GM04504 (cell line): ENCODE measurements at regions not wholly inside any gene's neighbourhood (a gene's known extent, or its start where the extent isn't known, plus 50 kb on each side); places are given as distances from the start of the nearest gene placed in this dataset.

Source experiments
- DNase-seq: peaks from one replicate; pipeline ENCODE4 v3.0.0-alpha.2; 2012; ENCODE audit warnings: low read depth

DNA sequence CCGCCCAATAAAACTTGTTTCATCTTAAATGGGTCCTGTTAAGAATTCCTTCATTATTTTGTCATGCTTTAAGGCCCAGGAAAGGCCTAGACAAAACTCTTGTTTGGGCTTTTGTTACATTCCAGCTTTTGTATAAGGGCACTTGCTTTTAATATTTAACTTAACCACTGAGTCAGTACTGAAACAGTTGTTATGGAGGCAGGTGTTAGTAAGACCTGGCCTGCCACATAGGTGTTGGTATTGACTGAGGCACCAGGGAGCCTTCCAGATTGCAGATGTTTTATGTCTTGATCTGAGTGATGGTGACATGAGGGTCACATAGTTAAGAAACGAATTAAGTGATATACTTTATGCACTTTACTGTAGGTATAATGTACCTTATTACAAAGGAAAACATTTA, 274.9 kb upstream of the TGFBR2 start:
- no peak for DNase-seq

DNA sequence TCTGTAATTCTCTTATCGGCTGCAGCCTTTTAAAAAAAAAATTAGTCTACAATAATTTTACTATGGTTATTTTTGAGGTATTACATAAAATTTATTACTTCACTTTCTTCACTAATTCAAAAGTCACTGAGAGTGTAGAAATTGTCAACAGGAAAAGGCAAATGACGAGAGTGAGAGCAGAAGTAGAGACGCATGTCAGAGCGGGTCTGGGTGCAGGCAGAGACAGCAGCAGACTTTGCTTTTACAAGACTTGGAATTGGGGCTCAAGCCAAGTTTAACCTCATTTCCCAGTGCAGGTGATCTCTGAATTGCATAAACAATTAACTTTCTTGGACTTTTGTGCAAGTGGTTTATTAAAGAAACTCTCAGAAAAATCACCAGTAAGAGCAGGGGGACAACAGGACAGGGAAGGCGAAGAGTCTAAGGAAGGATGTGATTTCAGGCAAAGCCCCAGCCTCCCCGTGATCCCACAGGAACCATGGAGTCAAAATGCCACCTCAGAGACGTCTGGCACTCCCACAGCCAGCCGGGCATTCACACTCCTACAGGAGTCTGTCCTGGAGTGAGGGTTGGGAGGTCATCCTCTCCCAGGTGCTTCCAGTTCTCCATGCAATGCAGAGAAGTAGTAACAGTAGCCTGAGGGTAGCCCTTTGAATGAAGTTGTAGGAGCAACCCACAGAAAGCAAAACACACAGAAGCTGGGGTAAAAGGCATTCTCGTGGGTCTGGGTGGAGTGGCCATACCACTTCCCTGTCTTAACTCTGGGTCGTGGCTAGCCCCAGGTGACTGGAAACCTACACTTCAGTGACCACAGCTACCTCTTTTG, 274.0 kb upstream of the TGFBR2 start:
- no peak for DNase-seq

DNA sequence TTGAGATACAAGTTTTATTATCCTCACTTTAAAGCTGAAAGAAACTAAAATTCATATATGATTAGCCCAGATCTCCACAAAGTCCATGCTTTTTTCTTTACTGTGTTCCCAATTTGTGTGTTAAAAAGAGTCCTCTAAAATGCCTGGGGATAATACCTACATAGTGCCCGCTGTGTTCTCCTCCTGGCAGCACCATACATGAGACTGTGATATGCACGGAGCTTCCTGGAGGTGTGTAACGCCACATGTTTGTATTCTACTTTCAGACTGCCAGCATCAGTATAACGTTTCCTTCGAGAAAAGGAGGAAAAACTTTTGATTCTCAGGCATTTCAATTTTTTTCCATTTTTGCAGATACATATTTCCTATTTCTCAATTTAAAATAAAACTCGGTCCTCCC, 273.3 kb upstream of the TGFBR2 start:
- no peak for DNase-seq

DNA sequence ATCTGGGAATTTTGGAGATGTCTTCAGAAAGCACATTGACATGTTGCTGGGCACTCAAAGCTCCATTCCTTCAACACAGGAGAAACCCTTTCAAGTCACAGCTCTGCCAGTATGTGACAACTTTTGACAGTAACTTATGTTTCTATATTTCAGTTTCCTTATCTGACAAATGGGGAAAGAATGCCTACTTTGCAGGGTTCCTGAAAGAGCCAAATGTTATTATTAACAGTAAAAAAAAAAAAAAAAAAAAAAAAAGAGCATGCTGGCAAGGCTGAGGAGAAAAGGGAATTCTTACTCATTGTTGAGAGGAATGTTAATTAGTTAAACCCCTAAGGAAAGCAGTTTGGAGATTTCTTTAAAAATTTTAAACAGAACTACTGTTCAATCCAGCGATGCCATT, 272.5 kb upstream of the TGFBR2 start:
- no peak for DNase-seq

DNA sequence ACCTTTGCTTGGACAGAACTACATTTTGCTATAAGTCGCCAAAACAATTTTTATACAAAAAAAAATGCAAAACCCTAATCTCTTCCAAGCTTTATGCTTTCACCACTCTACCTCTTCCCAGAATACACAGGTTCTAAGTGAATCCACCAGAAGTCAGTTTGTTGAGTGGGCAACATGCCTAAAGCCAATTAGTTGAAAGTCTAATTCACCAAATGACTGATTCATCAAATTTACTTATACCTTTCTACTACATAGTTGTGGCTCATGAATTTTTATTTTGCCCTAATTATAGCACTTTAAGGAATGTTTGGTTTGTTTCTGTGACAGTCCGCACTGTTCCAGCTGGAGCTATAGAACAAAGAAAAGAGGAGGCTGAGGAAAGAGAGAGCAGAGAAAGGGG, 265.9 kb upstream of the TGFBR2 start:
- no peak for DNase-seq

DNA sequence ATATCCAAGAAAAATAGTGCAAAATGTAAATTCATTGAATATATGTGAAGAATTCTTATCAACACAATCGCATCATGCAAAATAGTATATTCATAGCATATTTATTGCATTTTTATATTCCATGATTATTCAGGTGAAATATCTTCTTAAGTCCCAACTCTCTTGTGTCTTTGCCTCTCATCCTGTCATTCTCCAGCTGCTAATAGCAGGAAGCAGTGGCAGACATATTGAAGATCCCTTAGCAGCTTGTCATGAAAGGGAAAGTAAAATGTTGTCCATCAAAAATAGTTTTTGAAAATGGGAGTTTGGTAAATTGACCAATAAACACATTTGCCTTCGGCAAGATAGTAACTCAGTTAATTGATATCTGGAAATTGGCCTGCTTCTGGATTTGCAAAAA, 265.3 kb upstream of the TGFBR2 start:
- no peak for DNase-seq

DNA sequence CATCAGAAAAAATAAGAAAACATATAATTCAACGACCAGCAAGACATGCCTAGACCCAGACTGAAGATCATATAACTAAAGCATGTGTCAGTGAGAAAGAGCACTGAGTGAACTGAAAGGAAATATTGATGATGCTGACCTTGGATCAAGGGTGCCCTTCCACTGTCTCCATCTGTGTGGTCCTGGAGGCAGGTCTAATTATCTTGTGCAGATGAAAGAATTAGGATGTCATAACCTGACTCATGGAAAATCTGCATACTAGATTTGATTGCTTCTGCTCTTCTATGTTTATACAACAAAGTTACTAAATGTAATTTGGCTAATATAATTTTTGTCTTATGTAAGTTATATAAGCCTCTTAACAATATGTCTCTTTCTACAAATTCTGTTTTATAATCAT, 264.6 kb upstream of the TGFBR2 start:
- no peak for DNase-seq

DNA sequence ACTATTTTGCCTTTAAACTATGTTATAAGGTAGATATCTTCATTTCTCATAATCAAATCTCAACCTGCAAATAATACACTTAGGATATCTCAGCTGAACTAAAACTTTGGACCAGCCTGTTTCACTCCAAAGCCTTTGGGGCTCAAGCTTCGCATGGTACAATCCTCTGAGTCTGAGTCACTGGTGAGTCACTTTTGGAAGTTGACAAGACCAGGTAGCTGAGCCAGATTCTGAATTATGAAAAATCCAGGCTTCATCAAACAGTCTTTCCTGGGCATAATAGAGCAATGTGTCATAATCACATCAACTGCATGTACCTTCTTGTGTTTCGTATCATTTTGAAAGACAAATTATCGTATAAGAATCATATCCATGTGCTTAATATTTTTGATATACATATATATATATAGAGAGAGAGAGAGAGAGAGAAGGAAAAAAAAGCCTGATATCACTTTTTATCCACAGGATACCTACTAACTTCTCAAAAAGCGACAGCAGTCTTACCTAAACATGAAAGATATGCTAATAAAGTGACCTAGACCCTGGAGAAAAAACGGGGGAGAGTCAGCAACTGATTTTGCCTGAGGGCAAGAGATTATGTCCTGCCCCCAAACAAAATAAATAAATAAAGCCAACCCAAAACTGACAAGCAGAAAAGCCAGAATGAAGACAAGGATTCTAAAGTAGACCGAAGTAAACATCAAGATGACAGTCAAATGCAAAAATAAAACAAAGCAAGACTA, 263.9 kb upstream of the TGFBR2 start:
- DNase-seq = peak; percentile 74

DNA sequence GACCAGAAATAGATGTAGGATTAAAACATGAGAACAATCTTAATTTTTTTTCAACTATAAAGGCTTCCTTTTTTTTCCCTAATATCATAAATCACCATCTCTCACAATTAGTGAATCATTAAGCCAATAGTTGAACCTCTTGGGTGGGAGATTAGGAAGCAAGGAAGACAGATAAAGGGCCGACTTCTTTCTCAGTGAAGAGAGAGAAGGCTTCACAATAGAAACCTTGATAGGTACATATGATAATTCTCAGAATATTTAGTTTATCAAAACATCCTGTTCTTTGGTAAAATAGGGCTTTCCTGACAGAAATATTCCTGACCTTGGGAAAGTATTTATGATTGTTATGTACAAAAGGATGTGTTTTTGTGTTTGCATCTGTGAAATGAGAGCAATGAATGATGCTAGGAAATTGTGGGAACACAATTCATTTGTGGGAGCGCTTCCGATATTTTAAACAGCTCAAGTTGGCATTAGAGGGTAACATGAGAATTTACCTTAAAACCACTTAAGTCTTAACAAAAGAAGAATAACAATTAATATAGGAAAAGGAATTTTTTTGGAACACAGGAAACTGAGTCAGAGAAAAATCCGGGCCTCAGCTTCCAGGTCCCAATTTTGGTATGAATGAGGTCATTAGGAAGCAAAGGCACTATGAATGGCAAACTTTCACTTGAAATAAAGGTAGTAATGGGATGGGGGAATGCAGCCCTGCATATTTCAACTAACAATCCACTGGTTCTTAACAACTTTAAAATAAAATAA, 263.2 kb upstream of the TGFBR2 start:
- no peak for DNase-seq

DNA sequence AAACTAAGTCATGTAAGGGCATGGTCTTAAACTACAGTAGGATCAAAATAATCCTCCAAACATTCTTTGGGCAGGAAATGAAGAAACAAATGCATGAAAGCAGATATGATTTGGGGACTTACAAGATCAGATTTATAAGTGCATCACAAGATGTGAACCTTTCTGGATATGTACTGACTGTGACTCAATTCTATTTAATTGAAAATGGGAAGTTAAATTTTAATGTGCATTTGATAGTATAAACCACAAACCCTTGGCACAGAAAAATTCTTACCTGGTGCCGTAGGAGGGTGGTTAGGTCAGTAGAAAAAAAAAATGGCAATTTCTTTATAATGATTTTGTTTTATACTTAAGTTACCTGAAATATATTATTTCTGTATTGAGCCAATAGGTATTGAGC, 262.5 kb upstream of the TGFBR2 start:
- DNase-seq = no peak

DNA sequence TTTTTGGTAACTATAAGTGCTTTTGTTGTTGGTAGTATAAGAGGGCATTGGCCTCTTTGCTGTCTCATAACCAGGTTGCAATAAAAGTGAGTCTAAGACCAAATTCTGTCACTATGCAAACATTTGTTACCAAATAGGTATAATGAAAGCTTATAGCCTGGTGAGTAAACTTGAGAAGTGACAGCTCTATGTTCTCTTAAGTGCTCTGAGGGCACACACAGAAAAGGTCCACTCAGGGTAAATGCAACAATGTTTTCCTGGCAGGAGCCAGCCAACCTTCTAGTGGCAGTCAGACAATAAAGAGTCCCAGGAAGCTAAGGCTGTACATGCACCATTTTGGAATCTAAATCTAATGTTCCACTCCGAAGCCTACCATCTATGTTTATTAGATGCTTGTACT, 262.1 kb upstream of the TGFBR2 start:
- DNase-seq = no peak

DNA sequence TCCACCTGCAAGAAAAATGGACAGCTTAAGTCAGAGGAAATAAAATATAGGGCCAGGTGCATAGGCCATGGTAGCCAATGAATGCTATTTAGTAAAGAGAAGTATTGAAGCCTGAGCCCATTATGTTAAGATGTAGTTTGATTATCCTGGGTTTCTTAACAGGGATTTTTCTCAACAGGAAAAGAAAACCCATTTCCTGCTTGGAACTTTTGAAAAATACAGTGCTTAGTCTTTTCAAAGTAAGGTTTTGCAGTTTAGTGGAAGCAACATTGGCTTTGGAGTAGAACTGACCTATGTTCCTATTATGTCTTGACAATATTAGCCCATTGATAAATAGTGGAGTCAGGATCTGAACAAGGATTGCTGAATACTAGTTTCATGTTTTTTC, 259.5 kb upstream of the TGFBR2 start:
- no peak for DNase-seq

DNA sequence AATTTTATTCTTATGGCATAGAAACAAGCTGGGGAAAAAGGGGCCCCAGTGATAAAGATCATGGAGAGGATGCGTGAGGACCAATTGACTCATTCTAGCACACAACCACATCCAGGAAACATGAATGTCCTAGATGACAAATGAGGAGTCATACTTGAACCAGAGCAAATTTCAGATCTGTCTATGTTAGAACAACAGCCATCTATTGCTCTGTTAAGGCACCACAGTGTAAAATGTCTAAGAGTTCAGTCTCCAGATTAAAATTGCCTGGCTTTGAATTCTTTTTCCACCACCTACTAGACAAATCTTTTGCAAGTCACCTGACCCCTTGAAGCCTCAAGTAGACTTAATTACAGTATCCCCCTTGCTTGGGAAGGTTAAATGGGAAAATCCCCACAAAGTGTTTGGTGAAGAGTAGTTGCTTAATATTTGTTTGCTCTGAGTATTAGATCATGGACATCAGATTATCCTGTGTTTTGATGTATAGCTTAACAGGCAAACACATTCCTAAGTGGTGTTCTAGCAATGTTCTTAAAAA, 258.7 kb upstream of the TGFBR2 start:
- peak; percentile 66 for DNase-seq

DNA sequence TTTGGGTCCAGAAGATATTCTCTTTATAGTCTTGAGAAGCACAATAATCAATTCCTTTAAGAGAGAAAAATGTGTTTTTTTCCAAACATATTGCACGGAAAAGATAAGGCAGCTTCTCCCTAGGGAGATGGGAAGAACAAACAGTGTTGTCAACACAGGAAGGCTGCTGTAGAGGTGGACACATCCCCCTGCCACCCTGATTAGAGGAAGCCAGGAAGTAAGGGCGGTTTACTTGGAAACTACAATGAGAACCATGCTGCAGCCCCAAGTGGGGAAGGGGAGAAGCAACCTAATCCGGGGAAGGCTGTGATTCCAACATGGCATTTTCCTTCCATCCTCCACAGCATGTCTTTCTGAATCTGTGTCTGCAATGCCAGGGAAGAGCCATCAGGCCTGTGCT, 256.9 kb upstream of the TGFBR2 start:
- no peak for DNase-seq

DNA sequence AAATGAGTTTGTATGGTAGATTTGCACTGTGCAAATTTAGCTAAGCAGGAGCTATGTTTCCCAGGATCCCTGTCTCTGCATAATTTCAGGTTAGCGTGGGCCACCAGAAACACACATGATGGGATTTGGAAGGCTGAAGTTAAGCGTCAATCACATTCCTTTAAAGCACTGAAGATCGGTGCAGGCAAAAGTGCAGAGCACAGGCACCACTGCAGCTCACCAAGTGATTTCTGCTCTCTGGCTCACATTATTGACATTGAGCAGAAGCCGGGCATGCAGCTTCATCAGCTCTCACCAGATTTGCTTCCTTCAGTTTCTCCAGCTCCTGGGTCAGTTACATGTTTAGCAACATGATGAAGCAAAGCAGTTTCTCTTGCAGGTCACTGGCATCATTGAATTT, 256.4 kb upstream of the TGFBR2 start:
- no peak for DNase-seq

DNA sequence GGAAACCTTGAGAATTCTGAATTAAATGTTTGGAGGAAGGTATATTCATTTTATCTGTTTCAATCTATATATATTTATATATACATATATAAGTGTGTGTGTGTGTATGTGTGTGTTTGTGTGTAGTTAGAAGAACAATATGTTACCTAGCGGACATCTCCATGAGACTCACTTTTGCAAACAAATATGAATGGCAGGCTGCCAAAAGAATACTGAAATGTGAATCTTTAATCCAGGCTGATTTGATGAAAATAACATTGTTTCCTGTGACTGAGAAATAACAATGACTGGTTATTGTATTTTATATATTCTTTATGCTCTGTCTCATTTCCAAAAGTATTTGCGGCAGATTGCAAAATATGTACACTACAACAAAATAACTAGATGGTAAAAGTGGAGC, 255.5 kb upstream of the TGFBR2 start:
- no peak for DNase-seq

DNA sequence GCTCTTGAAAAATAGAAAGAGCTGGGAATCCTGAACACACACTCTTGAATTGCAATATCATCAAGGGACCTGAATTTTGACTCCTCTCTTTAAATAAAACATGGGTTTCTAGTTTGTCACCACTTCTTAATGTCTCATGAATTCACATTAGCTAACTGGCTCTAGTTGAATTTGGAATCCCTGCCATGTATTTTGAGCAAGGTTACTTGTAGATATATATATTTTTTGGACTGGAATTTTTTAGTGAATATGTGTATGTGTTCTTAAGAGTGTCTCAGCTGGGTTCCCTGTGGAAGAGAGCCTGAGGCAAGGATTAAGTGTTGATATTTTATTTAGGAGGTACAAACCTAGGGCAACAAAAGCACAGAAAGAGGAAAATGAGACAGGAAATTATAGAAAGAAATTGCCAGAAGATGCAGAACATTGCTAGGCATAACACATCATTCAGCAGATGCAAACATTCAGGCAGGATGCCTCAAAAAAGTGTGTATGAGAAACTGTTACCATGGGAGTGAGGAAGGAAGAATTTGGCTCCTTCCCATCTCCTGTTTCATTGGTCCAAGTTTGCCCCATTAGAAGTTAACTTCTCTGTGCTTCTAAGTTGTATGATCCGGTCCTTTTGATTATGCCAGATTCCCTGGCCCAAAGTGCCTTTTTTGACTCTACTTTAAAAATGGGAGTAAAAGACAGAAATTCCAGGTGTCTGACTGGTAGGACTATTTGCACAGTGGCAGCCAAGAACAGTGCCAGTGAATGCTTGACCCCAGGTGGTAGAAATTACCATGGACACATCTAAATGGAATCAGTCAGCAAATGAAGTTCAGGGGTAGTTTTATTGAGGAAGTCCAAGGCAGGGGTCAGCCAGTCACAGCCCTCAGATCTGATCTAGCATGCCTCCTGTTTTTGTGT, 253.7 kb upstream of the TGFBR2 start:
- DNase-seq = no peak

DNA sequence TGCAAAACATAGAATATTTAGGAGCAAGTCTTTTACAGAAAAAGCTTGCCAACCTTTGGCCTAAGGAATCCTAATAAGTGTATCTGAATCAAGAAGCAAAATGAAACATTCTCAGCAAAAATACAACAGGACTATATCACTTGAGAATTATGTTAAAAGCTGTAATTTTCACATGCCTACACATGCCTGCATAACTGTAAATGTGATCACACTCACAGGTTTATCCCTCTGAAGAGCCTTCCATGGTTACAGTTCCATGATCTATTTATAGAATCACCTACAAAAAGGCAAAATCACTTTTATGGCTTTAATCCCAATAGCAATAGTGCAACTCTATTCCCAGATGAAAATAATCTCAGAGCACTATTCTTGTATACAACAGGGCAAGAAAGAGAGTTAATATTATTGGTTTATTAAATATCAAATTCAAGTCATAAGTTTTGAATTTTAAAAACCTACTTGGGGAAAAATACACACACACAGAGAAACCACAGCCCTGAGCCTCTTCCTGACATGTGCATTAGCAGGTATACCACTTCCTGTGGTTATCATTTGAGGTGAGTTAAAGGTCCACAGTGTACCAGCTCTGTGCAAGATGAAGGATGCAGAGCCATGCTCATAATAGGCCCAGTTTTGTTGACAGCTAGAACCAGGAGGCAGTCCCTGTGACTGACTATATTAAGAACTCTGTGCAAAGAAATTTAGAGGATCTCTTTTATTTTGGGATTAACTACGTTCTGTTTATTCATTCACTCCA, 252.5 kb upstream of the TGFBR2 start:
- DNase-seq = no peak

DNA sequence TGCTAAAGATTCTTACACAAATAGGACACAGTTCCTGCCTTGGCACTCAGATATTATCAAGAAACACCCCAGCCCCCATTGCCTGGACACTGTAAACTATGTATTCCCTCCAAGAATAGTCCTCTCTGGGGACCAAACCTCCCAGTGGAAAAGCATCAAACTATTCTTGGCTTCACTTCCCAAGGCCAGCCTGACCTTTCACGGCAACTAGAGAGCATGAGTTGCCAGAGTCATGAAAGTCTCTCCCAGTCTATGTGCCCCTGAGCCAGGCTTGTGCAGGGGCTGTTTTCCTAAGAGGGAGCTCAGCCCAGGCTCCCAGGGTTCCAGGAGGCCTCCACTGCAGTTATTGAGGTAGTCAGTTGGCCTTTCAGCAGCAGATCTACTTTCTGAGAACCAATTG, 251.9 kb upstream of the TGFBR2 start:
- DNase-seq = no peak

DNA sequence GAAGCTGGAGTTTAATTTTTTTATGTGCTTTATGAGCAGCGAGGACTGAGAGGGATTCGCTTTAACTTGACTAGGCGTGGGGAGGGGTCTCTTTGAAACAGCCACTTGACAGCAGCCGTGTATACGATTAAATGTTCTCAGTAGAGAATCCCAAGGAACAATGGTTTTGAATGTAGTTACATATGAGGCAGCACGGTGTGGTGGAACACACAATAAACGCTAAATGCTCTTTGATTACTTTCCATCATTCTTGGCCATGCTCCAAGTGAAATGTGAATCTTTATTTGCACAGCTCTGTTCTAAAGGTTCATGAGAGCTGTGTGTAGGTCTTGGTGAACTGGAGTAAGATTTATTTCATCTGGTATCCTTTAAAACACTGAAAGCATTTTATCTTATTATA, 251.4 kb upstream of the TGFBR2 start:
- DNase-seq = no peak

DNA sequence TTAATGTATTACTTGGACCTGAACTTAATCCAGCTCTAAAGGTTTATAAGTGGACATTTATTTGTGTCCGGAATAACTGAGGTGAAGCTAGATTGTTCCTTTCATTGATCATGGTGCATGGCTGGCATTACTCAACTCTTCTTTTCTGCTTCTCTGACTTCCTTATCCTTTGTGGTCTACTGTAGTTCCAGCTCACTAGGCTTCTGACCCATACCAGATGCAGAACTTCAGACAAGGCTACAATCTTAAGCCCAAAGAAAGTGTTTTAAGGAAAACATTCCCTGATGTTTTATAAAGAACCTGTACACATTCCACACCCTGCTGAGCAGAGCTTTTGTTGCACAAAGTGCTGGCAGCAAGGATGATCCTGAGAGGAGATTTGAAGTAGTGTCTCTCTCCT, 250.8 kb upstream of the TGFBR2 start:
- no peak for DNase-seq
